ENCODE measurements at regions not wholly inside any gene's neighbourhood (a gene's known extent, or its start where the extent isn't known, plus 50 kb on each side); places are given as distances from the start of the nearest gene placed in this dataset.

GRCh38 chr5:67401172-67401571 lies 204.6 kb upstream of the CD180 start:
- Histone ChIP-seq H3K4me1 (peaks cover 0 to 31% (median 6%) of the 10 kb centered on the region in 4 donors), H3K27me3 (no peaks in the 10 kb centered on the region), H3K9me3 (no peaks in the 10 kb centered on the region), H3K36me3 (no peaks in the 10 kb centered on the region), H3K27ac (no peak overlapping the region), H3K4me3 (no peak overlapping the region)
- no peak for DNase-seq (ENCODE audit: low spot score in 2 of 2)
- TF ChIP-seq EP300 (IDR thresholded peaks at IDR 0.05) (no peak), POLR2A (IDR thresholded peaks at IDR 0.05) (no peak), CTCF (IDR thresholded peaks at IDR 0.05) (no peak)
- 33 to 41% methylated on average over 2 of the region's 2 CpGs for WGBS, 2 donors

GRCh38 chr5:67400752-67401151 lies 204.2 kb upstream of the CD180 start:
- no peak overlapping the region for H3K4me3 ChIP-seq
- no peak overlapping the region for H3K27ac ChIP-seq
- no peak for TF ChIP-seq CTCF (IDR thresholded peaks at IDR 0.05)
- no peak for TF ChIP-seq EP300 (IDR thresholded peaks at IDR 0.05)
- TF ChIP-seq POLR2A (IDR thresholded peaks at IDR 0.05): no peak
- no peaks in the 10 kb centered on the region for H3K36me3 ChIP-seq
- H3K4me1 ChIP-seq: peaks cover 0 to 31% (median 6%) of the 10 kb centered on the region in 4 donors
- no peak for DNase-seq (ENCODE audit: low spot score in 2 of 2)
- no peaks in the 10 kb centered on the region for H3K9me3 ChIP-seq
- WGBS, 2 donors: 55 to 56% methylated on average over 3 of the region's 3 CpGs
- no peaks in the 10 kb centered on the region for H3K27me3 ChIP-seq

GRCh38 chr5:67395790-67396418 lies 199.3 kb upstream of the CD180 start:
- Histone ChIP-seq H3K4me3 (no peak overlapping the region), H3K4me1 (peaks cover 0 to 19% (median 0%) of the 10 kb centered on the region in 4 donors), H3K27me3 (no peaks in the 10 kb centered on the region), H3K27ac (peak overlapping the region in 1 of 4 donors; percentile 17), H3K9me3 (no peaks in the 10 kb centered on the region), H3K36me3 (no peaks in the 10 kb centered on the region)
- DNase-seq (ENCODE audit: low spot score in 2 of 2): no peak
- 31 to 33% methylated on average over 2 of the region's 2 CpGs for WGBS, 2 donors
- TF ChIP-seq POLR2A (IDR thresholded peaks at IDR 0.05) (no peak), CTCF (IDR thresholded peaks at IDR 0.05) (peak in 2 of 5 experiments; percentile 25 to 27)

GRCh38 chr5:67393211-67393610 lies 196.6 kb upstream of the CD180 start:
- H3K9me3 ChIP-seq: no peaks in the 10 kb centered on the region
- no peak overlapping the region for H3K27ac ChIP-seq
- H3K27me3 ChIP-seq: no peaks in the 10 kb centered on the region
- no peak for DNase-seq (ENCODE audit: low spot score in 2 of 2)
- TF ChIP-seq EP300 (IDR thresholded peaks at IDR 0.05): no peak
- TF ChIP-seq POLR2A (IDR thresholded peaks at IDR 0.05): no peak
- no peak for TF ChIP-seq CTCF (IDR thresholded peaks at IDR 0.05)
- no peak overlapping the region for H3K4me3 ChIP-seq
- no peaks in the 10 kb centered on the region for H3K36me3 ChIP-seq
- H3K4me1 ChIP-seq: peaks cover 0 to 14% (median 0%) of the 10 kb centered on the region in 4 donors

GRCh38 chr5:67390935-67391334 lies 194.3 kb upstream of the CD180 start:
- H3K4me1 ChIP-seq: peaks cover 0 to 7% (median 0%) of the 10 kb centered on the region in 4 donors
- no peaks in the 10 kb centered on the region for H3K36me3 ChIP-seq
- no peak for DNase-seq (ENCODE audit: low spot score in 2 of 2)
- H3K9me3 ChIP-seq: no peaks in the 10 kb centered on the region
- 79 to 83% methylated on average over 1 of the region's 1 CpG for WGBS, 2 donors
- H3K4me3 ChIP-seq: no peak overlapping the region
- no peak overlapping the region for H3K27ac ChIP-seq
- no peak for TF ChIP-seq EP300 (IDR thresholded peaks at IDR 0.05)
- no peak for TF ChIP-seq POLR2A (IDR thresholded peaks at IDR 0.05)
- no peak for TF ChIP-seq CTCF (IDR thresholded peaks at IDR 0.05)
- H3K27me3 ChIP-seq: no peaks in the 10 kb centered on the region

All from tibial nerve (tissue), 4 donors.